IPS-18a (cell line): ENCODE measurements at regions not wholly inside any gene's neighbourhood (a gene's known extent, or its start where the extent isn't known, plus 50 kb on each side); places are given as distances from the start of the nearest gene placed in this dataset.

ENCODE experiments used
- H3K27ac ChIP-seq: one replicate; pipeline ENCODE4 v1.5.1; 2013; ENCODE audit warnings: low read length
- H3K27me3 ChIP-seq: one replicate; pipeline ENCODE4 v1.6.1; 2013; ENCODE audit warnings: mild to moderate bottlenecking, low read length; ENCODE audit not compliant: control insufficient read depth, insufficient read depth
- H3K36me3 ChIP-seq: one replicate; pipeline ENCODE4 v1.6.1; 2013; ENCODE audit warnings: low read depth, low read length; ENCODE audit not compliant: control insufficient read depth
- H3K4me1 ChIP-seq: one replicate; pipeline ENCODE4 v1.6.1; 2013; ENCODE audit warnings: low read depth, low read length; ENCODE audit not compliant: control insufficient read depth
- H3K4me3 ChIP-seq: one replicate; pipeline ENCODE4 v1.5.1; 2013; ENCODE audit warnings: low read length
- H3K9ac ChIP-seq: one replicate; pipeline ENCODE4 v1.6.1; 2013; ENCODE audit warnings: mild to moderate bottlenecking, low read length, moderate library complexity
- H3K9me3 ChIP-seq: one replicate; pipeline ENCODE4 v1.6.1; 2013; ENCODE audit warnings: low read depth, low read length; ENCODE audit not compliant: control insufficient read depth

GRCh38 chr9:108761655-108762347, 94.0 kb downstream of the ACTL7B start:
- H3K4me3 ChIP-seq: no peak overlapping the region
- peaks cover 4% of the 10 kb centered on the region for H3K4me1 ChIP-seq
- no peaks in the 10 kb centered on the region for H3K36me3 ChIP-seq
- no peaks in the 10 kb centered on the region for H3K27me3 ChIP-seq
- H3K9ac ChIP-seq: no peak overlapping the region
- H3K27ac ChIP-seq: no peak overlapping the region
- H3K9me3 ChIP-seq: no peaks in the 10 kb centered on the region

GRCh38 chr9:108760841-108761240, 94.9 kb downstream of the ACTL7B start:
- H3K36me3 ChIP-seq: no peaks in the 10 kb centered on the region
- H3K27me3 ChIP-seq: no peaks in the 10 kb centered on the region
- H3K9ac ChIP-seq: no peak overlapping the region
- no peak overlapping the region for H3K27ac ChIP-seq
- H3K4me3 ChIP-seq: no peak overlapping the region
- no peaks in the 10 kb centered on the region for H3K4me1 ChIP-seq
- no peaks in the 10 kb centered on the region for H3K9me3 ChIP-seq

GRCh38 chr9:108759835-108760234, 96.0 kb downstream of the ACTL7B start:
- H3K27me3 ChIP-seq: no peaks in the 10 kb centered on the region
- no peak overlapping the region for H3K27ac ChIP-seq
- no peaks in the 10 kb centered on the region for H3K4me1 ChIP-seq
- H3K9ac ChIP-seq: no peak overlapping the region
- H3K36me3 ChIP-seq: no peaks in the 10 kb centered on the region
- no peak overlapping the region for H3K4me3 ChIP-seq
- H3K9me3 ChIP-seq: no peaks in the 10 kb centered on the region

GRCh38 chr9:108759399-108759798, 96.4 kb downstream of the ACTL7B start:
- H3K36me3 ChIP-seq: no peaks in the 10 kb centered on the region
- no peak overlapping the region for H3K27ac ChIP-seq
- H3K27me3 ChIP-seq: no peaks in the 10 kb centered on the region
- H3K9me3 ChIP-seq: no peaks in the 10 kb centered on the region
- no peak overlapping the region for H3K4me3 ChIP-seq
- no peak overlapping the region for H3K9ac ChIP-seq
- no peaks in the 10 kb centered on the region for H3K4me1 ChIP-seq

DNA sequence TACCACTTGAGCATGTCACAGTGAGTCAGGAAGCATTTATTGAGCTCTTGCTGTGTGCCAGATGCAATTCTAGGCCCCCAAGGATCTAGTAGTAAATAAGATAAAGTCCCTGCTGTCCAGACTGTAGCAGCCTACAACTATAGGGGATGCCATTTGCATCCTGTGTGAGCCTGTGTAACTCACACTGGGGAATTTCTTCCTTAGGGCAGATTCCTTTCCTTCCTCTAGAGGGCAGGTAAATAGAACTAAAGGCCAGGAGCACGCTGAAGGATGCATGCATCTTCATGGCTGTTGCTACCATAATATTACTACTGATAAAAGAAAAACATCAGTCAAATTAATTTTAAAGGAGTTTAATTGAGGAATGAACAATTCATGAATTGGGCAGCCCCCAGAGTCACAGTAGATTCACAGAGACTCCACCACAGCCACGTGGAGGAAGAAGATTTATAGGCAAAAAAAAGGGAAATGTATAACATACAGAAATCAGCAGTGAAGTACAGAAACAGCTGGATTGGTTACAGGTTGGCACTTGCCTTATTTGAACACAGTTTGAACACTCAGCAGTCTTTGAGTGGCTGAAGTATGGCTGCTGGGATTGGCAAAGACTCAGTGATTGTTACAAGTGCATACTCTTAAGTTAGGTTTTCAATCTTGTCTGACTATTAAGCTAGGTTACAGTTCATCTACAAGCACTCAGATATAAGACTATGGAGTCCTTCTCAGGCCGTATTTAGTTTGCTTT, 98.9 kb downstream of the ACTL7B start:
- H3K9ac ChIP-seq: no peak overlapping the region
- H3K36me3 ChIP-seq: no peaks in the 10 kb centered on the region
- H3K4me1 ChIP-seq: no peaks in the 10 kb centered on the region
- H3K9me3 ChIP-seq: no peaks in the 10 kb centered on the region
- no peaks in the 10 kb centered on the region for H3K27me3 ChIP-seq
- H3K4me3 ChIP-seq: no peak overlapping the region
- no peak overlapping the region for H3K27ac ChIP-seq

- Histone ChIP-seq H3K4me3 (no peak overlapping the region), H3K36me3 (no peaks in the 10 kb centered on the region), H3K27me3 (no peaks in the 10 kb centered on the region), H3K27ac (no peak overlapping the region), H3K9me3 (no peaks in the 10 kb centered on the region), H3K9ac (no peak overlapping the region), H3K4me1 (no peaks in the 10 kb centered on the region)
Measured at GRCh38 chr9:108755979-108756378, 99.8 kb downstream of the ACTL7B start.

- H3K4me3 ChIP-seq: no peak overlapping the region
- H3K36me3 ChIP-seq: no peaks in the 10 kb centered on the region
- no peak overlapping the region for H3K9ac ChIP-seq
- H3K4me1 ChIP-seq: no peaks in the 10 kb centered on the region
- no peaks in the 10 kb centered on the region for H3K9me3 ChIP-seq
- H3K27me3 ChIP-seq: no peaks in the 10 kb centered on the region
- no peak overlapping the region for H3K27ac ChIP-seq
Measured at GRCh38 chr9:108751369-108751768, 104.4 kb downstream of the ACTL7B start.

DNA sequence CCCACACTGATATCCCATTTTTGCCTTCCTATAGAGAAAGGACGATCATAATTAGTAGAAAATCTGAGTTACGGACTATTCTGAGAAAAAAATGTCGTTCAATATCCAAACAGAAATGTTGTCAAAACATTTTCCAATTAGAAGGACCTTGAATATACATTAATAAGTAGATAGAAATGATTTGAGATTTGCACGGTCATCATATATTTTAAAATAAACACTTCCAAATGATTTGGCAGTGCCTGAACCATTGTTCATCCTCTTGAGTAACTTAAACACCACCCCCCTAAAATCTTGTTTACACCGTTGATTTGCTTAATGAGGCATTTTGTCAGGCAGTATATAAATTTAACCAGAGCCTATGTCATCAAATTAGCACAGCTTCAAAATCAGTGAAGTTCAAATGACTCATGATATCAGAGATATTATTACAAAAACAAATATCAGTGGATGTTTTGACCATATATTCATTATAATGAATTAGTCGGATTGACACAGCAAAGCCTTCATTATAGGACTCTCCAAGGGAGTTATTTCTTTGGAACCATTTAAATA, 105.0 kb downstream of the ACTL7B start:
- no peaks in the 10 kb centered on the region for H3K9me3 ChIP-seq
- H3K27ac ChIP-seq: no peak overlapping the region
- H3K9ac ChIP-seq: no peak overlapping the region
- H3K4me1 ChIP-seq: no peaks in the 10 kb centered on the region
- H3K36me3 ChIP-seq: no peaks in the 10 kb centered on the region
- no peak overlapping the region for H3K4me3 ChIP-seq
- H3K27me3 ChIP-seq: no peaks in the 10 kb centered on the region

DNA sequence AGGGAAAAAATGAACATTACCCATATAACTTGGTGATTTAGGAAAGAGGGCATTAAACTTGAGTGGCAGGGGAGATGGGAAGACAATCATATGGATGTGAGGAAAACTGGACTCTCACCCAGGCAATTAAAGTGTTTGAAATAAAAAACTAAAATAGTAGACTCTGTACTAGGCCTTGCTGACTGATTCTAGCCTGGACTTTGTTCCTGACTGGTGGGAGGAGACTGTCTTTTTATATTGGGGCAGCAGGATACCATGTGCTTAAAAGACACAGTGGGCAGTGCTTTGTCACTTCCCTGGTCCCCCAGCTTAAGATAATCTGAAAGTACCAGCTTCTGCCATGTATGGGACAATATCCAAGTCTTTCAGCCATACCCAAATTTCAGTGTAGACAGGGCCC, 107.0 kb downstream of the ACTL7B start:
- no peak overlapping the region for H3K9ac ChIP-seq
- no peak overlapping the region for H3K4me3 ChIP-seq
- no peaks in the 10 kb centered on the region for H3K36me3 ChIP-seq
- H3K27me3 ChIP-seq: no peaks in the 10 kb centered on the region
- H3K9me3 ChIP-seq: no peaks in the 10 kb centered on the region
- no peaks in the 10 kb centered on the region for H3K4me1 ChIP-seq
- no peak overlapping the region for H3K27ac ChIP-seq

GRCh38 chr9:108746864-108747263, 108.9 kb downstream of the ACTL7B start:
- no peak overlapping the region for H3K4me3 ChIP-seq
- no peaks in the 10 kb centered on the region for H3K9me3 ChIP-seq
- H3K27ac ChIP-seq: no peak overlapping the region
- no peak overlapping the region for H3K9ac ChIP-seq
- H3K36me3 ChIP-seq: no peaks in the 10 kb centered on the region
- H3K27me3 ChIP-seq: no peaks in the 10 kb centered on the region
- no peaks in the 10 kb centered on the region for H3K4me1 ChIP-seq

GRCh38 chr9:108746001-108746400, 109.8 kb downstream of the ACTL7B start:
- H3K9me3 ChIP-seq: no peaks in the 10 kb centered on the region
- no peaks in the 10 kb centered on the region for H3K4me1 ChIP-seq
- no peaks in the 10 kb centered on the region for H3K36me3 ChIP-seq
- H3K27ac ChIP-seq: no peak overlapping the region
- H3K27me3 ChIP-seq: no peaks in the 10 kb centered on the region
- H3K4me3 ChIP-seq: no peak overlapping the region
- H3K9ac ChIP-seq: no peak overlapping the region

GRCh38 chr9:108744641-108745040, 111.1 kb downstream of the ACTL7B start:
- Histone ChIP-seq H3K27me3 (no peaks in the 10 kb centered on the region), H3K36me3 (no peaks in the 10 kb centered on the region), H3K27ac (no peak overlapping the region), H3K4me3 (no peak overlapping the region), H3K9me3 (no peaks in the 10 kb centered on the region), H3K9ac (no peak overlapping the region), H3K4me1 (no peaks in the 10 kb centered on the region)
